GM13976 (cell line): ENCODE measurements at regions not wholly inside any gene's neighbourhood (a gene's known extent, or its start where the extent isn't known, plus 50 kb on each side); places are given as distances from the start of the nearest gene placed in this dataset.

Experiments
- DNase-seq: peaks from one replicate; pipeline ENCODE4 v3.0.0; 2012; ENCODE audit warnings: low spot score
- in situ Hi-C: fragments of 300-500 bp; cut with MboI; formaldehyde crosslinking; loops from one replicate; pipeline ENCODE4 v1.12.0; 2022; ENCODE audit warnings: low sequenced_read_pairs, mixed read lengths, inconsistent platforms; ENCODE audit not compliant: unreplicated experiment
- TF ChIP-seq, protein P1 (sequence below): IDR thresholded peaks from 2 replicates; pipeline ENCODE4 v1.5.1; 2012; ENCODE audit warnings: borderline replicate concordance, mild to moderate bottlenecking; ENCODE audit not compliant: insufficient read depth; ENCODE audit errors: extremely low read depth, missing control alignments, control extremely low read depth

DNA sequence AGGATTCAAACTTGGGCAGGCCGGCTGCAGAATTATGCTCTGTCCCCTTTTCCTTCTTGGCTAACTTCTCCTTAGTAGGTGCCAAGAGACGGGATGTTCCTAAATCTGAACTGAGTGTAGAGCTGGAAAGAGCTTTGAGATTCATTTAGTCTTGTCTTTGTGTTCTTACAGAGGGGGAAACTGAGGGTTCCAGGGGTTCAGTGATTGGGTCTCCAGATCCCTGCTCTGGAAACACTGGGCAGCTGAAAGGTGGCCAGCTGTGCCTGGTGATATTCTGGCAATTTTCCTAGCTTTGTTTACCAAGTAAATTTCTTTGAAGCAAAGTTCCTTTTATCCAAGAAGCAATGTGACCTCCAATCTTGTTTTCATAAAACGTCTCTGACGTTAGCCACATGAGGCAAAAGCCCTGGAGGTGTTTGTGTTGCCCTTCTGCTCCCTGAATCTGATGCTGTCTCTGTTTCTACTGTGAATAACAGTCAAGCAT is 288.7 kb downstream of the ZSWIM6 start:
- DNase-seq, result no peak
- in situ Hi-C loops, result no loop called here
- TF ChIP-seq, protein P1, sequence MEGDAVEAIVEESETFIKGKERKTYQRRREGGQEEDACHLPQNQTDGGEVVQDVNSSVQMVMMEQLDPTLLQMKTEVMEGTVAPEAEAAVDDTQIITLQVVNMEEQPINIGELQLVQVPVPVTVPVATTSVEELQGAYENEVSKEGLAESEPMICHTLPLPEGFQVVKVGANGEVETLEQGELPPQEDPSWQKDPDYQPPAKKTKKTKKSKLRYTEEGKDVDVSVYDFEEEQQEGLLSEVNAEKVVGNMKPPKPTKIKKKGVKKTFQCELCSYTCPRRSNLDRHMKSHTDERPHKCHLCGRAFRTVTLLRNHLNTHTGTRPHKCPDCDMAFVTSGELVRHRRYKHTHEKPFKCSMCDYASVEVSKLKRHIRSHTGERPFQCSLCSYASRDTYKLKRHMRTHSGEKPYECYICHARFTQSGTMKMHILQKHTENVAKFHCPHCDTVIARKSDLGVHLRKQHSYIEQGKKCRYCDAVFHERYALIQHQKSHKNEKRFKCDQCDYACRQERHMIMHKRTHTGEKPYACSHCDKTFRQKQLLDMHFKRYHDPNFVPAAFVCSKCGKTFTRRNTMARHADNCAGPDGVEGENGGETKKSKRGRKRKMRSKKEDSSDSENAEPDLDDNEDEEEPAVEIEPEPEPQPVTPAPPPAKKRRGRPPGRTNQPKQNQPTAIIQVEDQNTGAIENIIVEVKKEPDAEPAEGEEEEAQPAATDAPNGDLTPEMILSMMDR, result no peak

DNA sequence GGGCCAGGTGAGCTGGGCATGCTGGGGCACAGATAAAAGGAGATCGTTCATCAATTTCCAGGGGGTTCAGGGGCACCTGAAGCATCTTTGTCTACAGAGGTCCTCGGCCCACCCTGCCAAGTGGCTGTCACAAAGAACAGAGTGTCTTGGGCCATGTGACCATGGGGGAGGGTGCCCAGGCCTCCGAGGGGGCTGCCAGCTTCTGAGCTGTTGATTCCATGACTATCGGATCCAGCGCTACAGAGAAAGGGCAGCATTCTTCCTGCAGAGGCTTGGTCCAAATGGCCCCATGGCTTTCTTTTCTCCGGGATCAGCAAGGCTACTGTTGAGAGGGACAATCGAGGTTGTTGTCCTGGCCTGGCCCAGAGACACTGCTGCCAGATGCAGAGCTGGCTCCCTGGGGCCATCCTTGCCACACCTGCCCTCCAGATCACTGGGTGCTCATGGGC is 289.2 kb downstream of the ZSWIM6 start:
- DNase-seq, result no peak
- in situ Hi-C loops, result no loop called here
- TF ChIP-seq, protein P1, result no peak

DNA sequence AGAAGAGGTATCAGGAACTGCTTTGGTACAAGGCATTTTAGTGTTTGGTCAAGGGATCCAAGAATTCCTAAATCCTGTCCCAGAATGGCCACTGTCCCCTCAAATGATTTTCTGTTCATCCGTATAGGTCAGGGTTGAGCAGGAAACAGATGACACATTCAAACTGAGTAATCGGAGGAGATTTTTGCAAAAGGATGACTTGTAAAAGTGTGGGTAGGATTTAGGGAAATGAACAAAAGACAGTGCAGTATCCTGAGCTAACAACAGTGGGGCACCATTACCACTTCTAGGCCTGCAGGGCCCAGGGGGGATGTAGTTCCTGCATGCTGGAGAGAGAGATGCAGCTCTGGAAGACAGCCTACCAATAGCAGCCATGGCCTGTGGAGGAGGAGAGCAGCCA is 290.1 kb downstream of the ZSWIM6 start:
- TF ChIP-seq, protein P1, result no peak
- in situ Hi-C loops, result no loop called here
- DNase-seq, result no peak

DNA sequence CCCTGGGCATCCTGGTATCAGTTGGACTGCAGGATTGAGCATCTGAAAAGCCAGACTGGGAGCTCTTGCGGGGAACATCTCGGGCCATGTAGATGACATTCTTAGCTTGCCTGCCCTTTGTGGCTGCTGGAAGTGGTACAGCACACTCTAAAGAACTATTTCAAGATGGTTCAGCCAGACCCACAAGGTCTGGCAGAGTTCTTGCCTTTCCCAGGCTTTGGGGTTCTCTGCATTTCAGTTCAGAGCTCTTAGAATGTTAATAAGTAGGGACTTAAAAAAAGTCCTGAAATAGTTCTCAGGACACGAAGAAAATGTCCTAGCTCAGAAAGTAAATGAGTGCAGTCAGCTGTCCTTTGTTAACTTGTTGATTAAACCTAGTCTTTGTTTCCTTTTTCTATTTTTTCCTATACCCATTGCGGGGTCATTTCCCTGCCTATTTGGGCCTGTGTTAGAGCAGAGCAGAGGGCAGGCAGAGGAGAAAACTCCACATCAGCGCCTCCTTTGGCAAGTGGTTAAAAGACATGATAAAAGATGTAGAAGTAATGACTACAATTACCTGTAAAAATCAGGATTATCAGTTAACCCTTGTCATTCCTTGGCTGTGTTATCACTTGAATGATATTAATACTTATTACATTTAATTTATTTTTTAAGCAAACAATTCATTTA is 291.5 kb downstream of the ZSWIM6 start:
- TF ChIP-seq, protein P1, result peak; percentile 4
- DNase-seq, result peak; percentile 28
- in situ Hi-C loops, result no loop called here

DNA sequence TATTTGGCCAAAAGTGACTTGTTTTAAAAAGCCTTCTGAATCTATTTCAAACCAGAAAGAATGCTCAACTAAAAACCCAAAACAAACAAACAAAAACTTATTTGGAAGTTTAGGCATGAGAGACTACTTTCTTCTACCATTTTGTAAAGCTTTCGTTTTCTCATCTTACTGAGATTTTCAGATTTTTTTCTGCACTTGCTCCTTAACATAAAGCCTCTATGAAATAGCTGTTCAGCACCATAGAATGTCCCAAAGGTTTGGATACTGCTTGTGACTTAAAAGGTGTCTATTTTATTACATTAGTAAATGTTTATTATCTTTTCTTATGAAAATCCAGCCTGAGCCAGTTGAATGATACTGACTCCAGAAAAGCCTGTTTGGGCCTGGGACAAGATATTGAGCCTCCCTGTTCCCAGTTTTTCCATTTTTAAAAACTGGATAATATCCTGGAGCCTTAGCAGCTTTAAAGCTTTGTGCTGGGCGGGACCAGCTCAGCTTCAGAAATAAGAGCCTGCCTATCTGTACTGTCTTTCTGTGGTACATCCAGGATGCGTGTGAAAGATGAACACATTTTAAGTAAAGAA is 292.6 kb downstream of the ZSWIM6 start:
- TF ChIP-seq, protein P1, result no peak
- in situ Hi-C loops, result no loop called here
- no peak for DNase-seq

DNA sequence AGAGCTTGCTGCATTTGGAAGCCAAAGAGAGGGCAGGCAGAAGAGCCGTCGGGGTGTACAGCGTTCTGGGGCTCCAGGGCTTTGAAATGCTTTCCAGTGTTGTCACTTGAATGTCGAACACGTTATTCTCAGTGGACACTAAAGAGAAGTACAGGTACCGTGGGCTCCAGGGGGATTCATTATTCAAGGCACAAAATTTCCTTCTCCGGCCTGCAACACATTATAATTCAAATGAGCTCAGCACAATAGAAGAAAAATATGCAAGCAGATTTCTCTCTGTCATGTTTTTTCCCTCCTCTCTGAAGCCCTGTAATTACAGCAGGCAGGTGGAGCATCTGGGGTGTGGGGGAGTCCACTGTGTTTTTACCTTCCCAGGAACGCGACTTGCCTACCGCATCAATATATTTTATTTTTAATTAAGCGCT is 293.1 kb downstream of the ZSWIM6 start:
- TF ChIP-seq, protein P1, result no peak
- no peak for DNase-seq
- in situ Hi-C loops, result no loop called here
